ENCODE measurements at regions not wholly inside any gene's neighbourhood (a gene's known extent, or its start where the extent isn't known, plus 50 kb on each side); places are given as distances from the start of the nearest gene placed in this dataset.

DNA sequence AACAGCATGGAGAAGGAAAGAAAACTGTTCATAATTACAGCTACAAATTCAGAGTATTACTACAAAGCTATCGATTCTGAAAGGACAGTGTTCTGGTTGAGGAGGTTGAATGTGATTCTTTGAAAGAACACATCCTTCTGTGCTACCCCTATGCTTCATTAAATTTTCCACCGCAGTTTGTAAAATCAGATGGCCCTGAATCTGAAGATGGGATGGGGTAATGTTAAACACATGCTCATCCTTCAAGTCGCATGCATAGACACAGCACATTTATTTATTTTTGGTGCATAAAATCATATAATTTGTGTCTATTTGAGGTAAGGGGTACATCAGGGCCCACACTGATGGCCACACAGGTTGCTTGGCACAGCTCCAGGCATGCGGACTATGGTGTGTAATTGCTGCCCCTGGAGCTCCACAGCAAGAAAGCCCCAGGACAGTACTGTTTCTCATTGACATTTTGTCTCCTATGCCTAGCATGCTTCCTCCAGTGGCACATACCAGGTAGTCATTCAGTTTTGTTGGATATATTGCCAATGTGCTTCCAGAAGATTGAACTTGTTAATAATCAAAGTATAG lies 238.8 kb upstream of the TANK start:
- DNase-seq, result no peak

DNA sequence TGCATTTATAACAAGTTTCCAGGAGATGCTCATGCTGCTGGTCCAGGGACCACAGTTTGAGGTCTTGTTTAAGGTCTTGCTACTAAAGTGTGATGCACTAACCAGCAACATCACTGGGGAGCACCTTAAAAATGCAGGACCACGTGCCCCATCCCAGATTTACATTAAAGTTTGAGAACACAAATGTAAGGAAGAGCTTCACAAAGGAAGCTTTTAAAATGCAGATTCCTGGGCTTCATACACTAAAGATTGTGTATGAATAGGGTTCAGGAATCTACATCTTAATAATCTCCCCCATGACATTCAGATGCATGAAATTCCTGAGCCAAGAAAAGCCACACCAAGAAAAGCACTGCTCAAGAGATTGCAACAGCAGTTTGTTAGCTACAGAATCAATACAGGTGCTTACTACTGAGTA lies 235.3 kb upstream of the TANK start:
- no peak for DNase-seq

DNA sequence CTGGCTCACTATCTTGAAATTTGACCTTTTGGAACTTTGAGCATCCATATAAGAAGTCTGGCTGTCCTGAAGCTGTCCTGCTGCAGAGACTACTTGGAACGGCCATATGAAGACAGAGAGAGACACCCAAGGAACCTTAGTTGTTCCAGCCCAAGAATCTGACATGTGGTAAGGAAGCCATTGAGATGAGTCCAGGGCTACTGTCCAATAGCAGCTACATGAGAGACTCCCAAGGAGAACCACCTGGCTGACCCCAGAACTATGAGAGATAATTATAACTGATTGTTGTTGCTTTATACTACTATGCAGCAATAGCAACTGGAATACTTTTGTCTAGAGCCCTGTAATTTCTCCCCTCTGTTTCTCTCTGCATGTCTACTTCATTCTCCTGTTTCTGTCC lies 234.3 kb upstream of the TANK start:
- no peak for DNase-seq

DNA sequence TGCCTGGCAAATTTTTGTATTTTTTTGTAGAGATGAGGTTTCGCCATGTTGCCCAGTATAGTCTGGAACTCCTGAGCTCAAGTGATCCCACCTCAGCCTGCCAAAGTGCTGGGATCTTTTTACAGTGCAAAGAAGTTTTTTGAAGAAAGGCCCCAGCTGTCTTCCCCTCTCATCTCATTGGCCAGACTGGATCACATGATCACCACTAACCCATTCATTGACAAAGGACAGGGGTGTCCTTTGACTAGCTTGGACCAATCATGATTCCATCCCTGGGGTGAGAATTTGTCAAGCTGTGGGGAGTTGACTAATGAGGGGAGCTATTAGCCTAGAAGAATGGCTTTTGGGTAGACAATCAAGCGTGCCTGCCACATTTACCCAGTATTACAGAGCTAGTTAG lies 232.9 kb upstream of the TANK start:
- no peak for DNase-seq

DNA sequence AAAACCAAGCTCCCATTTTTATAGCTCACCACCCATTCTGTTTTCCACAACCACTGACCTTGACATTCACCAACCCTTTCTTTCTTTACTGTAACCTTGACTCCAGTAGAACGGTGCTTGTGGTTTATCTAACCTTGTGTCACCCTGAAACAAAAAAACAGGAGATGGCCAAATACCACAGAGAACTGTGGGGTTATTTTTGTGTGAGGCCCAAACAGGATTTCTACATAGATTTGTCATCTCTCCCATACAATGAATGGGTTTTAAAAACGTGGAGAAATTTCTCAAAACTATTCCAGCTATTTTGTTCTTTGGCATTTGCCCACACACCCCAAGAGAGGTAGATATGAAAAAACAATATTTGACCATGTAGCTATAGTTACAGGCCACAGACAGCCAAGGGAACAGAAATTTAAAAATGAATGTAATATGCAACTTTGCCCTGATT lies 231.3 kb upstream of the TANK start:
- DNase-seq, result no peak

DNA sequence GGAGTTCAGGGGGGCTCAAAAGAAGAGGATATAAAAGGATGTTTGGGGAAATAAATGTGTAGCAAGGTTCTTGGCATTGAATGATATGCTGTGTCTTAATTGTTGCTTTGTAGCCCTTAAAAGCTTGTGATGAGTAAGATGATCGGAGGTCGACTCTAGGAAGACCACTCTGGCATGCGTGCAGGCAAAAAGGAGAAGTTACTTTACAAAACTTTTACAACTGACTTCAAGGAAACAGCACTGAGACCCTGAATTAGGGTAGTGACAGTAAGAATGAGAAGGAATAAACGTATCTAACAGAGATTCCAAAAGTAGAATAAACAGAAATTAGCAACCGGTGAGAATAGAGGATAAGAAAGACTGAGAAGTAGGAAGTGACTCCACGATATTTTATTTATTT lies 228.7 kb upstream of the TANK start:
- DNase-seq, result no peak

DNA sequence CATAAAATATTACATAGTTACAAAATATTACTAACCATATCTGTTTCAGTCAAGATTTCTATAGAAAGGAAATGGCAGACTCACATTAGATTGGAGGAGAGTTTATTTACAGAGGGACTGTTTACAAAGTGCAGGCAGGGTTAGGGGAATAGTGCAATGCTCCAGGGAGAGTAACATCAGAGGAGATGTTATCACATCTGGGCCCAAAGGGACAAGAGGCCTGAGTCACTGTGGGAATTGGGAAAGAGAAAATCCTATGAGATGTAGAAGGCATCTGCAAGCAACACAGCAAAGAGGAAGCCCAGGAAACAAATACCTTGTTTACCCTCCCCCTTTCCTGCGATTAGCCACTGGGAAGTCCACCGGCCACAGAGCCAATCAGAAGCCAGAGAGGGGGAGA lies 227.3 kb upstream of the TANK start:
- DNase-seq, result no peak

DNA sequence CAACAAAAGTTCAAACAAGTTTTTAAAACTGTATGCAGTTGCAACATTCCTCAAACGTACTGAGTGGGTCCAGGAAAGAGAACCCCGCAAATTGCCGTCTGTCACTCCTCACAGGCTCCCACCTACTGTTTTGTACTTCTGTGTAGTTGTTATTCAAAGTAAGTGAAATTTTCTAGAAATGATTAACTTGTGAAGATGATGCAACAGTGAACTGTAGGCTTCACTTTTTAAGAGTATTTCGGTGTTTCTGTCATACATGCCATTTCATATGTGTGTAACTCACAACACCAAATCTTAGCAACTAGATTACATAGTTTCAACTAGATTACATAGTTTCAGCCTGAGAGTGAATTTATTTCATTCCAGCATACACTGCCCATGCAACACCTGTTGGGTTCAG lies 226.0 kb upstream of the TANK start:
- DNase-seq, result no peak

DNA sequence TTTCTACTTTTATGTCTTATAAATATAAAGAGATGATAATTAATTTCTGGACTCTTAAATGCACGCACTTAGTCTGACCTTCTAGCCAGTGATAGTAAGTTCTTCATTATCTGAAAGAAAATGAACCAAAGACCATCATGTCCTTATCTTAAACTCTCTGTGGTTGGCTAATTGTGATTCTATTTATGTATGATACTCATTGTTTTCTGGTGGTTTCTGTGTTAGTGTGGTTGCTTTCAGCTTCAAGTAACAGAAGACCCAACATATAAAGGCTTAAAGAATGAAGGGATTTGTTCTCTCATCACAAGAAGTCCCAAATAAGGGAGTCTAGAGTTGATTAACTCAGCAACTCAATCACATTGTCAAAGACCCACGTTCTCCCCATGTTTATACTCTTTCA lies 225.2 kb upstream of the TANK start:
- DNase-seq, result no peak

DNA sequence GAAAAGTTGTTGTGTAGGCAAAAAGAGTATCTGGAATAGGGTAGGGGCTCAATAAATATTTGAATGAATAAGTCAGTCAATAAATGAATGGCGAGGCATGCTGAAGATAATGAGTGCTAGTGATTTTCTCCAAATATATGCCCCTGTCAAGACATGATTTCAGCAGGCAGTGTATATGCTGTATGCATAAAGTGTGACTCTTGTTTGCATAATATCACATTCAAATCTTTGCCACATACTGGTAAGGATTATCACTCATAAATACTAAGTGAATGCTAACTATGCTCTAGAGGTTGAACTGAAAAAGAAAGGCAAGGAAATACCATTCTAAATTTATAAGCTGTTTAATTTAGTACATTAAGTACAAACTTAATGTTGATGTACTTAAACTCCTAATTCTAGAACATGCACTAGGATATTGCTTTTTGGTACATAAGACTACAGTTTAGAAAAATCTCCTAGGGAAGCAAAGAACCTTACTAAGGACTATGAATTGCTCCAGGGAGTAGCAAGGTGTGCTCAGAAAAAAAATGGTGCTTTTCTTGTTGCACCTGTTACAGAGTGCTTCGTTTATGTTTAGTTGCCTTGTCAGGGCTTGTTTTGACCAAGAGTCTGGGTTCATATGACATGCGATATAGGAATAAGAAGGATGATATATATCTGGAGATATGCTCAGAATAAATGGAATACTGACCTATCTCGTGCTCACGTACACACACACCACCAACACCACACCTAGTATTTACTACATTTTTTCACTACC lies 224.0 kb upstream of the TANK start:
- no peak for DNase-seq

DNA sequence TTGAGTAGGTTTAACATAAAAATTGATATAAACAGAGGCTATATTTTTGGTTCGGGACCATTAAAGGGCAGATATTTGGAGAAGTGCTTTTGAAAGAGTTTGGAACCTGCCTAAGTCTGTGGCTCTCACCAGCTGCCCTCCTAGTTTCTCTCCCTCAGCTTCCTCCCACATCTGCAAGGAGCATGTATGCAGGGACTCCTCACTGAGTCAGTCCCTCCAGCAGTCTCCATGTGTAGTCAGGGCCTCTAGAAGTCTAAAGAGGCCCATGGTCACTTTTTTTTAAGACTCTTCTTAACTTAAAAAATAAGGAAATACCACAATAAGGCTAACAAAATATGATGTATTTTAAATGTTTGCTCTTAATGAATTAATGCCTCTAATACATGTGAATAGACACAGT lies 220.0 kb upstream of the TANK start:
- DNase-seq, result no peak

DNA sequence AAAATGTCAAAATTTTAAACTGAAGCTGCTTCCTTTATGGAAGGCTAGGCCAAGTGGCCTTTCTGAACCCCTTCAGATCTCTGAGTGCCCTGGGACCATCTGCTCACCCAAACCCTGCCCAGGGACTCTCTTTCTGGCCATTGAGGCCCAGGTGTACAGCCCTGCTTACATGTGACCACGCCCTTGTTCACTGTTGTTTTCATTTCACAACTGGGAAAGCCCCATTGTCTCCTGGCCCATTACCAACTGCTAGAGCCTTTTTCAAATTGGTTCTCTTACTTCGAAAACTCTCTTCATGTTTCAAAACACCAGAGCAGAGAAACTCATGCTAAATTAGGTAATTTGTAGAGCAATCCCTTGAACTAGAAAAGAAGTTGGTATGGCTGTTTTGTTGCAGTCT lies 219.5 kb upstream of the TANK start:
- DNase-seq, result peak; percentile 24

DNA sequence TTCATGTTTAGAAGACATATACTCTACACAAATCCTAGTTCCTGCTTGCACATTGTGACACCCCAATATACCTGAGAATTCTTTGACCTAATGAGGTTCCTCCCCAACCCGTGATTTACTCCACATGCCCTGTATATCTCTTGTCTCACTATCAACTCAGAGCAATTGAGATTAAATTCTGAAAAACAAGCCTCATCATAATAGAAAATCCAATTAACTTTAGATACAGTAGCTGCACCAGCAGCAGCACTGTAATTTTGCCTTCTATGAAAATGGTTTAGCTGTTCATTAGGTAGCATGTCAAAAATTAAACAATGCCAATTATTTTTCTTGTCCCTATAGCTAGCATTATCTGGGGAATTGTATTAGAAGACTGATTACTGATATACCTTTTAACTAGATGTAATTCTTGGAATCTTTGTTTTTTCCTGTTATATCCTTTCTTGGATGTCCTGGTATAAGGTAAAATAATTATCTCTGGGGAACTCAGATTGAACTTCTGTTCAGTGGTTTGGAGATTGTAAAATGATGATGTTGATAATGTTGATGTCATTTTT lies 218.9 kb upstream of the TANK start:
- no peak for DNase-seq

DNA sequence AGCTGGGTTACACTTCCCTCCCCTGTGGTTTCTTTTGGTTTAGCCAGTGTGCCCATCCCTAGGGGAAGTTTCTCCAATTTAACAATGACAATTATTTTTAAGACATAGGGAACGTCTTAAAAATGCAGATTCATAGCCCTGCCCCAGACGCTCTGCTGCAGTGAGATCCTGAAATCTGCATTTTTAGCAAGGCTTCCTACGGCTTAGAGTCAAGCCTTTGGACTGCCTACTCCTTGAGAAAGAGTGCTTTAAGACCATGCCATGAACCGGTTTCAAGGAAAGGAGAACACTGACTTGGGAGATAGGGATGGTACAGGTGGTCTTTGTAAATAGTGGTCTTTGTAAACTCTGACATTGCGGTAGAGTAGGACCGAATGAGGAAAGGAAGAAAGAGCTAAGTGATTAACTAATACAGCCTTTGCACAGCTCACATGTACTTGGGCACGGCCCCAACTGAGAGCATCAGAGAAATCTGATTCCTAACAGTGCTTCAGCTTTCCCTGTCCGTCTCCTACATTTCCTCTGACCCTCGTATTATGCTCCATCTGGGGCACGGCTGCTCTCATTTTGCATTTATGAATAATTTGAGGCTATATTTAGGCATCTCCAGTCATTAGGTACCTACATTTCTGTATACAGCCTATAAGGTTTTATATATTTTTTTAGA lies 217.6 kb upstream of the TANK start:
- no peak for DNase-seq

DNA sequence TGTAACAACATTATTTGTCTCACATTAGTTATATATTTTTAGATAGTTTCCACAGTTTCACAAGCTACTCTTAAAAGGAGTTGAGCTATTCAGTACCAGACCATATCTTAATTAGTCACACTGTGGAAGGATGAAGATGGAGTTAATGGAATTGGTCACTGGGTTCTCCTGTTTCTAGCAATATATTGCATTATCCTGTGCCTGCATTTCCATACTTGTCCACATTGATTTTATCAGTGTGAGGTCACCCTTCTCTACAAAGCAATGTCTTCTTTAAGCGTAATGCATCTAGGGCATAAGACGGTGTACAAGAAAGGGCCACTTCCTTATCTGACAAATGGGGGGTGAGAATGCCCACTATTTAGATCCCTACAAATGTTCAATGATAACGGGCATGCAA lies 216.8 kb upstream of the TANK start:
- no peak for DNase-seq

DNA sequence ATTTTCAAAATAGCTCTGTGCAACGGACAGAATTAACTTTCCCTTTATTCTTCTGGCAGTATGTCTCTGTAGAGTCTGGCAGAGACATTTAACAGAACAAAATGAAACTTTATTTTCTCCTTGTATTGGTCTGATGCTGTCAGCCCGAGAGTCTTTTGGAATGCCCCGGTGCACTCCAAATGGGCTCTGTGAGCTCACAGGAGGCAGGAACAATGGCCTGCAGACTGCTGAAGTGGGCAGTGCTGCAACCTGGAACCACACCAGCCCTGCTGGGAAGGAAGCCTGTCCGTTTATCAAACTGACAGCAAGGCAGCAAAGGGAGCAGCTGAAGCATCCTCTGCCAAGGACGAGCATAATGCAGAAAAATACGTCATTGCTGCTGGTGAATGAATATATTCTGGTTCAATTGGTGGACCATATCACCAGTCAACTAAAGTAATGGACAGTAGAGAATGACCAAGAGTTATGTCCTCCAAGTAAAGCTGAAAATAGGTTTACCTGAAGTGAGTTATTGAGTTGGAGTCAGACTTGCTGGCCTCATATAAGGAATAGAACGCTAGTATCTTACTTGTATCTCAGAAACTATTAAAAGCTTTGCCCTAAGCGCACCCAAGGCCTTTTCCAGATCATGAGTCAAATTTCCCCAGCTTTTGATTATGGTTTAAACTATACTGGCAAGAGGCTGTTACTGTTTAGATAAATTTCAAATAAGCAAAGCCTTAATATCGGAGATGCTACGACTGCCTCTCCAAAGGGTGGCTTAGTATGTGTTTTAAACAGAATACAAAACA lies 207.6 kb upstream of the TANK start:
- no peak for DNase-seq

DNA sequence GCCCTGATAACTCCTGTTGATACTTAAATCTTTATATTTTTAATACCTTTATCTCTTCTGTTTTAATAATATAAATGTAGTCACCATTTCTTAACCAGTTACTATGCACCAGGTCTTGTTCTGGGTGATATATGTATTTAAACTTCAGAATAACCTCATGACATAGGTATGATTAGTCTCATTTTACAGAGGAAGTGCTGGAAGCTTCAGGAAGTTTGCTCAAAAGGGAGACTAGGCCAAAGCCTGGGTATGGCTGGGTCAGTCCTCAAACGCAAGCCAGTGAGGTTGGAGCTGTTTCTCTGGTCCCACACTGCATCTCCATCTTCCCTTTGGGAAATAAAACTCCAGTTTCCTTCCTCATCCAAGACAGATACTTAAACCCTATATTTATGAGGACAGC lies 204.7 kb upstream of the TANK start:
- DNase-seq, result no peak

DNA sequence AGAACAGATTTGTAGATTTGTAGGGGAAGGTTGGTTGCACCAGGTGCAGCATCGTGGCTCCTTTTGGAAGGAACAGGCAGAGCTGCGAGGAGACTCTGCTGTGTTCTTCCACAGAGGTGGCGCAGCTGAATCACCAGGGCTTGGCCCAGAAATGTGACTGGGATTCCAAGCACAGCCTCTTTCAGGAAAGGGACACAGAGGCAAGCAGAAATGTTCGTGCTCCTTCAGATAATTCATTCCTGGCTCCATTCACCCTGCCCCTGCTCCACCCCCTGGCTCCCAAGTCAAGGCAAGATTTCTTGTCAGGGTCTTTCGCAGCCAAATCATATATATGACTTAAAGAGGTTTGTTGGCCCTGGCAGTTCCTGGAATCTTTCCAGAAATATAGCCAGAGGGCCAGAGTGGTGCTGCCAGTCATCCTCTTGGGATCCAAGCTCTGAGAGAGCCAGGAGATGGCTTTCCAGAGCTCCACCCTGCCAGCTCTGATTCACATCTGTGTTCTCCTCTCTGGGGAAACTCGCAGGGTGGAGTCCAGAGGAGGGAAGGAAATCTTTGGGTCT lies 203.9 kb upstream of the TANK start:
- no peak for DNase-seq

DNA sequence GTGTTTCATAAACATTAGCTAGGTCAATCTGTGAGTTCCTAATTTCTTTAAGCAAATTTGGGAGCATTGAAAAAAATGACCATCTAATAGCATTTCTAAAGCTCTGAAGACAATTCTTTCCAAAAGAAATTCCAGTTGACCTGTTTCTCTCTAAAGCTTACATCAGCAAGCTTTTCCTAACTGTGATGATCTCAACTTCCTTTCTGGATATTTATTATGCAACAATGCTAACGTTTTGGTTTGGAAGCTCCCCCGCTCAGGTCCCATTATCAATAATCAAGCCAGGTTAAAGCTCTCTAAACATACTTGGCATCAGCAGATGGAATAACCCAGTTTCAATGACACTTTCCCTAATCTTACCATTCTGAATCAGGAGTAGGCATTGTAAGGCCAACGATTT lies 196.3 kb upstream of the TANK start:
- no peak for DNase-seq

DNA sequence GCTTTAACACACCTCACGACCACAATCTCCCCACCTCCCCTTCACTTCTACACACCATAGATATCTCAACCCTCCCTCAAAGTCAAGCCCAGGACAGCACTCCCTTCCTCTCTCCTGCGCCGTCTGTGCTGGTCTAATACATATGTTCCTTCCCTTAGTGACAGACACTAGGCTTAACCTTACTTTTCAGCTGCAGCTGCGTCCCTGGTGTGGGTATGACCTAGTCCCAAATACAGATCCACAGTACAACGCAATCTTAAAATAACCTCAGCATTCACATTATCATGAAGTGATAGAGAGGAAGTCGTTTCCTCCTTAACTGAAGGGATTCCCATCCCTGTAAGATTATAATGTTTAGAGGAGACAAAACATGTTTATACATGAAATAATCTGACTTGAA lies 192.7 kb upstream of the TANK start:
- no peak for DNase-seq

DNA sequence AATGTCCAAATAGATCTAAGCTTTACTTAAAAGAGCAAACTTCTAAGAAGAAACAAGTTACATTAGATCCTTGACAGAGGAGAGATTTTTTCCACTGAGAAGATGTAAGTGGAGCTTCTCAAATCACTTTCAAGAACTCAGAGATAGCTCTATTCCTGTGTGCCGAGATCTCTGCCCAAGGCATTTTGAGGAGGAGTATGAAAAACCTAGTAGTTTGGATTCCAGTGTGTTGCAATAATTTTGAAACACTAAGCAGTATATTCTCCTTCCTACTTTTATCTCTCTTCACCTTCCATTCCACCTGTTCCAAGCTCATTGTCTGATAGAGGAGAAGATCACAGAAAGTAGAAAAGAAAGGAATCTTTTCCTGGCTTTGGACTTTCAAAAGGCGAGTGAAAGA lies 192.0 kb upstream of the TANK start:
- DNase-seq, result no peak

DNA sequence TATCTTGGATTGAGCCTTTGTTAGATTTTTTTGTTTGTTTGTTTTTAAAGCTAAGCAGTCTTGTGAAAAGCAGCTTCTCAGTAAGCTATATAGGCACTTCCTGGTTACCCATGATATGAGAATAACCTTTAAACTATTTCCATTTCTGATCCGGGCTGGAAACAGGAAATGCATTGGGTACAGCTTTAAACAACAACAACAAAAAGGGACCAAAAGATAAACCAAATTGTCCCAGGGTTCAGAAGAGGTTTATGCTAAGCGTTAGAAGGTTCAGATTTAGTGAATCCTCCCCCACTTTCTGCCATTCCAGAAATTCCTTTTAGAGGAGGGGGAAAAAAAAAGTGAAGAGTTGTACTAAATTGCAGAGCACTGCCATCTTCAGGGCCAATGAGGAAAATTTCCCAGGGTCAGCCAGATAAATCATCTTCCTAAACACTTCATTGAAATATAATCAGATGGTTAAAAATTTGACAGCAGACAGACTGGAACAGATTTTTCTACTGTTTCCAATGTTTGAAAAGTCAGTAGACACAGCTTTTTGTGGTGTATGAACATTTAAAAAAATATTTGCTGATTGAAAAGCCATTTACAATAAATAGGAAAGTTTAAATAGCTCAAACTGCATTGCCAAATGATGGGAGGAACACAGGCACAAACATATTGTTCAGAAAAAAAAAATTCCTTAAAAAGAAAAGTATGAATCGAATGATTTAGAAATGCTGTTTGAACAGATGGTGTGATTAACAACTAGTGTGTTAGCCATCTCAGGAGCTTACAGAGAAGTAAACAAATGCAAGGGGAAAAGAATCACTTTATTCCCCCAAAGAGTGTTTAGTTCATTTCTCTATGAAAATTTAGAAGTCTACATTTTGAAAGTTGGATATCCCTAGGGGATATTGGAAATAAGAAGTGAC lies 189.9 kb upstream of the TANK start:
- peak; percentile 10 for DNase-seq
